ENCODE measurements at regions not wholly inside any gene's neighbourhood (a gene's known extent, or its start where the extent isn't known, plus 50 kb on each side); places are given as distances from the start of the nearest gene placed in this dataset.

DNA sequence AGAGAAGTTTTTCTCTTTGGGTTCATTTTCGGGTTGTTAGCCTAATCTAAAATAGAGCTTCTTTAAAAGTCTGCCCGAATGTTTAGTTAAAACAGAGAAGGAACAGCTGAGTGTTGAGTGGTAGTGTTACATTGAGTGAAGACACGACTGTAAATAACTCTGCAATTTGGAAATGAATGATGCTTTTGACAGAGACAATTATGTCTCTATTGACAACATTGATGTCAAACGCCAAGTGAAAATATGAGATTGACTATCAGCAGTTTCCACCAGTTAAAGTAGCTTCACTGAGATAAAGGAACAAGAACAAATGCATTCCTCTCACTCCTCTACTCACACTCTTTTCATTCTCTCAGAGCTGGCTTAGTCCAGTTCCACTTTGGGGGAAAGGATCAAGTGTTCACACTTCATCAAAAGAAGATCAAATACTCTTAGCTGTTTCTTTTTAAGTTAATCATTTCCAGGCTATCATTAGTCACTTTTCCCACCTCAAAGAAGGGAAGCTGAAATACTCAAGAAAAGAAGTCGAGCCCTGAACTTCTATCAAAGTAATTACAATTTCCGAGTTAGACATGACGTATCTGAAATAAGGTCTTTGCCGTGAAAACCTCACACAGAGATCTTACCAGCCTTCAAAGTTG lies 399.1 kb upstream of the DPH6 start:
- no peak overlapping the region for H3K23ac ChIP-seq (ENCODE audit: insufficient read length, low read depth, low read length)
- no peak overlapping the region for H3K27ac ChIP-seq (ENCODE audit: insufficient read length, low read depth, low read length)
- peaks cover 3 to 4% of the 10 kb centered on the region in 2 experiments; a peak in 2 of 4 replicates for H3K4me1 Mint-ChIP-seq
- H4K91ac ChIP-seq (ENCODE audit: insufficient read length, low read depth, low read length) = no peak overlapping the region
- no peaks in the 10 kb centered on the region for H3K9me3 ChIP-seq (ENCODE audit: control insufficient read depth, low read depth, low read length)
- no peak overlapping the region for H3K4me2 ChIP-seq (ENCODE audit: insufficient read depth, insufficient read length, low read length)
- TF ChIP-seq, protein P1, sequence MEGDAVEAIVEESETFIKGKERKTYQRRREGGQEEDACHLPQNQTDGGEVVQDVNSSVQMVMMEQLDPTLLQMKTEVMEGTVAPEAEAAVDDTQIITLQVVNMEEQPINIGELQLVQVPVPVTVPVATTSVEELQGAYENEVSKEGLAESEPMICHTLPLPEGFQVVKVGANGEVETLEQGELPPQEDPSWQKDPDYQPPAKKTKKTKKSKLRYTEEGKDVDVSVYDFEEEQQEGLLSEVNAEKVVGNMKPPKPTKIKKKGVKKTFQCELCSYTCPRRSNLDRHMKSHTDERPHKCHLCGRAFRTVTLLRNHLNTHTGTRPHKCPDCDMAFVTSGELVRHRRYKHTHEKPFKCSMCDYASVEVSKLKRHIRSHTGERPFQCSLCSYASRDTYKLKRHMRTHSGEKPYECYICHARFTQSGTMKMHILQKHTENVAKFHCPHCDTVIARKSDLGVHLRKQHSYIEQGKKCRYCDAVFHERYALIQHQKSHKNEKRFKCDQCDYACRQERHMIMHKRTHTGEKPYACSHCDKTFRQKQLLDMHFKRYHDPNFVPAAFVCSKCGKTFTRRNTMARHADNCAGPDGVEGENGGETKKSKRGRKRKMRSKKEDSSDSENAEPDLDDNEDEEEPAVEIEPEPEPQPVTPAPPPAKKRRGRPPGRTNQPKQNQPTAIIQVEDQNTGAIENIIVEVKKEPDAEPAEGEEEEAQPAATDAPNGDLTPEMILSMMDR (conservative IDR thresholded peaks at IDR 0.05) = no peak
- no peaks in the 10 kb centered on the region for H3K79me1 ChIP-seq (ENCODE audit: insufficient read depth, low read depth, low read length, poor library complexity, severe bottlenecking)
- no peaks in the 10 kb centered on the region for H3K23me2 ChIP-seq (ENCODE audit: insufficient read length, low read depth, low read length, poor library complexity, severe bottlenecking)
- no CpG with 5 or more reads among the region's 8 CpGs for WGBS (ENCODE audit: extremely low coverage, insufficient read length, low lambda C conversion rate)
- no peak overlapping the region for H2BK20ac ChIP-seq (ENCODE audit: low read depth, low read length, poor library complexity, severe bottlenecking)
- no peaks in the 10 kb centered on the region for H3K79me2 ChIP-seq (ENCODE audit: insufficient read depth, low read length)
- no peak overlapping the region for H2BK5ac ChIP-seq (ENCODE audit: insufficient read length, low read length)
- no peak overlapping the region for H3K18ac ChIP-seq (ENCODE audit: insufficient read length, low read depth, low read length)
- no peak overlapping the region for H3K4me3 Mint-ChIP-seq
- H3K27me3 Mint-ChIP-seq (ENCODE audit: low read depth) = no peaks in the 10 kb centered on the region
- H3K36me3 Mint-ChIP-seq (ENCODE audit: insufficient read depth in 1 of 3, low read depth in 3 of 3) = no peaks in the 10 kb centered on the region
- H2AK5ac ChIP-seq (ENCODE audit: insufficient read length, low read length) = no peak overlapping the region
- no peaks in the 10 kb centered on the region for H3K4me1 ChIP-seq (ENCODE audit: insufficient read depth, low read length)
- H3K27ac Mint-ChIP-seq = no peak overlapping the region
- H4K5ac ChIP-seq (ENCODE audit: insufficient read length, low read depth, low read length) = no peak overlapping the region
- H2AFZ ChIP-seq (ENCODE audit: low read length) = no peak overlapping the region
- no peak overlapping the region for H3K56ac ChIP-seq (ENCODE audit: insufficient read length, low read depth, low read length)
- no peak for DNase-seq
- H4K20me1 ChIP-seq (ENCODE audit: control insufficient read depth, insufficient read depth, insufficient read length) = no peaks in the 10 kb centered on the region
- no peak overlapping the region for H3T11ph ChIP-seq (ENCODE audit: low read length)
- H2BK120ac ChIP-seq (ENCODE audit: low read depth, low read length, poor library complexity, severe bottlenecking) = no peak overlapping the region
- no peak overlapping the region for H2BK12ac ChIP-seq (ENCODE audit: insufficient read length, low read depth, low read length)
- no peaks in the 10 kb centered on the region for H3K9me3 Mint-ChIP-seq
- no peak overlapping the region for H4K8ac ChIP-seq (replicated peaks; ENCODE audit: insufficient read length, low read depth, low read length)
- no peak overlapping the region for H3K9ac ChIP-seq (ENCODE audit: extremely low read depth, insufficient read length, low read length)
- H2BK15ac ChIP-seq (ENCODE audit: low read depth, low read length) = no peak overlapping the region
- no peak overlapping the region for H3K4ac ChIP-seq (ENCODE audit: low read depth, low read length)
- no peak overlapping the region for H3K14ac ChIP-seq (ENCODE audit: insufficient read depth, low read length)
- H3K27me3 ChIP-seq (ENCODE audit: insufficient read depth, low read length) = no peaks in the 10 kb centered on the region

Measured in H9 (cell line).